ENCODE measurements at regions not wholly inside any gene's neighbourhood (a gene's known extent, or its start where the extent isn't known, plus 50 kb on each side); places are given as distances from the start of the nearest gene placed in this dataset.

GRCh38 chr11:112795911-112796649 lies 165.1 kb upstream of the NCAM1 start:
- H3K4me2 ChIP-seq (ENCODE audit: low read length) = no peak overlapping the region
- no peaks in the 10 kb centered on the region for H3K36me3 ChIP-seq (ENCODE audit: control insufficient read depth, insufficient read depth, low read length)
- no peaks in the 10 kb centered on the region for H3K79me2 ChIP-seq
- H3K9ac ChIP-seq = no peak overlapping the region
- H3K4me1 ChIP-seq = no peaks in the 10 kb centered on the region
- H3K9me3 ChIP-seq (ENCODE audit: control insufficient read depth, low read length) = no peaks in the 10 kb centered on the region
- TF ChIP-seq CTCF (IDR thresholded peaks at IDR 0.05) = no peak
- H2AFZ ChIP-seq = no peak overlapping the region
- H3K4me3 ChIP-seq (ENCODE audit: low read depth, low read length) = no peak overlapping the region
- H3K27me3 ChIP-seq (ENCODE audit: control insufficient read depth, insufficient read depth, low read length) = no peaks in the 10 kb centered on the region
- H3K27ac ChIP-seq = no peak overlapping the region

GRCh38 chr11:112797092-112797491 lies 164.1 kb upstream of the NCAM1 start:
- Histone ChIP-seq H3K4me3 (ENCODE audit: low read depth, low read length) (no peak overlapping the region), H3K4me2 (ENCODE audit: low read length) (no peak overlapping the region), H3K9me3 (ENCODE audit: control insufficient read depth, low read length) (no peaks in the 10 kb centered on the region), H3K9ac (no peak overlapping the region), H3K27me3 (ENCODE audit: control insufficient read depth, insufficient read depth, low read length) (no peaks in the 10 kb centered on the region), H3K4me1 (no peaks in the 10 kb centered on the region), H3K36me3 (ENCODE audit: control insufficient read depth, insufficient read depth, low read length) (no peaks in the 10 kb centered on the region), H3K79me2 (no peaks in the 10 kb centered on the region), H3K27ac (no peak overlapping the region), H2AFZ (no peak overlapping the region)
- TF ChIP-seq CTCF (IDR thresholded peaks at IDR 0.05) = no peak

GRCh38 chr11:112797648-112798293 lies 163.4 kb upstream of the NCAM1 start:
- H3K36me3 ChIP-seq (ENCODE audit: control insufficient read depth, insufficient read depth, low read length) = no peaks in the 10 kb centered on the region
- no peak overlapping the region for H3K4me3 ChIP-seq (ENCODE audit: low read depth, low read length)
- TF ChIP-seq CTCF (IDR thresholded peaks at IDR 0.05) = peak; percentile 57
- H3K27me3 ChIP-seq (ENCODE audit: control insufficient read depth, insufficient read depth, low read length) = no peaks in the 10 kb centered on the region
- H3K27ac ChIP-seq = no peak overlapping the region
- no peak overlapping the region for H3K9ac ChIP-seq
- no peak overlapping the region for H2AFZ ChIP-seq
- H3K4me1 ChIP-seq = no peaks in the 10 kb centered on the region
- H3K79me2 ChIP-seq = no peaks in the 10 kb centered on the region
- H3K9me3 ChIP-seq (ENCODE audit: control insufficient read depth, low read length) = no peaks in the 10 kb centered on the region
- H3K4me2 ChIP-seq (ENCODE audit: low read length) = no peak overlapping the region

- no peak overlapping the region for H3K4me3 ChIP-seq (ENCODE audit: low read depth, low read length)
- no peak overlapping the region for H3K27ac ChIP-seq
- TF ChIP-seq CTCF (IDR thresholded peaks at IDR 0.05) = no peak
- no peaks in the 10 kb centered on the region for H3K9me3 ChIP-seq (ENCODE audit: control insufficient read depth, low read length)
- no peaks in the 10 kb centered on the region for H3K27me3 ChIP-seq (ENCODE audit: control insufficient read depth, insufficient read depth, low read length)
- no peak overlapping the region for H3K4me2 ChIP-seq (ENCODE audit: low read length)
- H3K9ac ChIP-seq = no peak overlapping the region
- no peaks in the 10 kb centered on the region for H3K4me1 ChIP-seq
- H3K36me3 ChIP-seq (ENCODE audit: control insufficient read depth, insufficient read depth, low read length) = no peaks in the 10 kb centered on the region
- H2AFZ ChIP-seq = no peak overlapping the region
- no peaks in the 10 kb centered on the region for H3K79me2 ChIP-seq
Measured at GRCh38 chr11:112801025-112801816, 160.0 kb upstream of the NCAM1 start.
